ENCODE measurements at regions not wholly inside any gene's neighbourhood (a gene's known extent, or its start where the extent isn't known, plus 50 kb on each side); places are given as distances from the start of the nearest gene placed in this dataset.

DNA sequence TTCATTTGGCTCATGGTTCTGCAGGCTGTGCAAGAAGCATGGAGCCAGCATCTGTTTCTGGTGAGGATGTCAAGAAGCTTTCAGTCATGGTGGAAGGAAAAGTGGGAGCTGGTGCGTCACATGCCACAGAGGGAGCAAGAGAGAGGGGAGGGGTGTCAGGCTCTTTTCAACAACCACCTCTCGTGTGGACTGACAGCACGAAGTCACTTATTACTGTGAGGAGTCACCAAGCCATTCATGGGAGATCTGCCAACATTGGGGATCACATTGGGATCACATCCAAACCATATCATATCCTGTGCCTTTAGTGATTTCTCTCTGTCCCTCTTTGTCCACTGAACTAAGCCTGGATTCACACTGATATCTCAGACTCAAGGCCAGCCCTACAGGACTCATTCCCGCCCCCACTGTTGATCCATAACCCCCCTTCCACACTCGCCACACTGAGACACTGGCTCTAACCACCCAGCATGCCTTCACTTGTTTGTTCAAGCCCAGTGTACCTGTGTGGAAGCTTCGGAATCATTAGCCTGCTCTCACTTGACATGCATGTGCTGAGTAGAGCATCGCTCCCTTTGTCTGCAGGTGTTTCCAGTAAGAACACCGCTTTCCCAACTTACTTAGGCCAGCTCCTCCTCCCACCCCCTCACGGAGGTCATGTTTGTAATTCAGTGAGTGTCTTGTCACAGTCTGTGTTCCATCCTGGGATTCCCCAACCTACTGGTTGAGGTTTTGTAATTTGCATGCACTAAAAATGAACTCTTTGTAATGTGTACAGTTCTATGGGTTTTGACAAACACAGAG is 132.2 kb downstream of the KLF13 start:
- Mint-ChIP-seq H3K27me3 (no peaks in the 10 kb centered on the region), H3K4me3 (no peak overlapping the region), H3K9me3 (peaks cover 8% of the 10 kb centered on the region), H3K27ac (no peak overlapping the region), H3K4me1 (peaks cover 15% of the 10 kb centered on the region), H3K36me3 (peaks cover 4% of the 10 kb centered on the region)
- POLR2A ChIA-PET = interaction anchor here (0.6 to 0.9 kb wide), 2 partner anchors 14 to 15 kb away, joined by 3 to 4 read pairs; no protein-coding TSS in a partner anchor
- peak; percentile 15 for DNase-seq
- no peak for ATAC-seq (ENCODE audit: low read depth)

- DNase-seq (no peak), ATAC-seq (ENCODE audit: low read depth) (no peak)
- Mint-ChIP-seq H3K27ac (no peak overlapping the region), H3K9me3 (peaks cover 8% of the 10 kb centered on the region), H3K4me3 (no peak overlapping the region), H3K36me3 (peaks cover 4% of the 10 kb centered on the region), H3K4me1 (peaks cover 15% of the 10 kb centered on the region), H3K27me3 (no peaks in the 10 kb centered on the region)
- POLR2A ChIA-PET = no interaction called here
Measured at GRCh38 chr15:31459400-31459748, 132.7 kb downstream of the KLF13 start.

DNA sequence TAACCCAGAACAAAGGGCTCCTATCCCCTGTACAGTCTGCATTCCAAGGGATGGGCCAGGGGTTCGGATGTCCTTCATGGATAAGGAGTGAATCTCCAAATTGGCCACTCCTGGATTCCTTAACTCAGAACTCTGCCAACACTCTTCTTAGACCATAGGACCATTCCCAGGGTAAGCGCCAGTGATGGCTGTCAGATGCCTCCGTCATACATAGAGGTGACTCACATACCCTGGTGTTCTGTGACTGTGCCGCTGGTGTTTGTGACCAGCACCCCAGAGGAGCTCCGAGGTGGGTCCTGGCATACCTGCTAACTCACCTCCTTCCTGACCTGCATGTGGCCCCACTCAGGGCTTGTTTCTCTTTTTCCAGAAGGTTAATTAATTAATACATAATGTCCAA is 134.7 kb downstream of the KLF13 start:
- Mint-ChIP-seq H3K27me3 (no peaks in the 10 kb centered on the region), H3K9me3 (peaks cover 1% of the 10 kb centered on the region), H3K27ac (no peak overlapping the region), H3K4me3 (no peak overlapping the region), H3K36me3 (no peaks in the 10 kb centered on the region), H3K4me1 (peaks cover 12% of the 10 kb centered on the region)
- ATAC-seq (ENCODE audit: low read depth) (no peak), DNase-seq (no peak)
- POLR2A ChIA-PET = no interaction called here

DNA sequence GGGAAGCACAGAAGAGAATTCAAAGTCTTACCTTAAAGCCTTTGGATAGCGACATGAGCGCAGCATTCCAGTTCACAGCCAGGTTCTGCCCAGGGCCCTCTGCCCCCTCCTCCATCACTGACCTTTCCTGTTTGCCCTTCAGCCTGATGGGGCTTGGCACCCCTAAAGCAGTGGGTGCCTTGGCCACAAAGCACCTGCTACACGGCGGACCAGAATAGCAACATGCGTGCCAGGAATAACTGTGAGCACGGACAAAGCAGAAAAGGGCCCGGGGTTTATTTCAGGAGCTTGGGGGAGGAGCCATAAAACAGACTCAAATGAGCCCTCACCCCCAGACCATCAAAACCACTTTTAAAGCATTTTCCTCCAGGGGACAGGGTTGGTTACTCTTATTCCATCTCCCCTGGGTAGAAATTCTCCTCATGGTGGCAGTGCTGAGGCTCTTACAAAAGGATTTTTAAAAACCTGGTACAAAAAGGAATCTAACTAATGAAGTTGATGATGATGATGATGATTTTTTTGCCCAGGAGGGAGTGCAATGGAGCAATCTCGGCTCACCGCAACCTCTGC is 135.4 kb downstream of the KLF13 start:
- DNase-seq (peak; percentile 15), ATAC-seq (ENCODE audit: low read depth) (no peak)
- POLR2A ChIA-PET = no interaction called here
- Mint-ChIP-seq H3K4me1 (peaks cover 12% of the 10 kb centered on the region), H3K9me3 (peaks cover 1% of the 10 kb centered on the region), H3K27ac (no peak overlapping the region), H3K27me3 (no peaks in the 10 kb centered on the region), H3K36me3 (no peaks in the 10 kb centered on the region), H3K4me3 (no peak overlapping the region)

DNA sequence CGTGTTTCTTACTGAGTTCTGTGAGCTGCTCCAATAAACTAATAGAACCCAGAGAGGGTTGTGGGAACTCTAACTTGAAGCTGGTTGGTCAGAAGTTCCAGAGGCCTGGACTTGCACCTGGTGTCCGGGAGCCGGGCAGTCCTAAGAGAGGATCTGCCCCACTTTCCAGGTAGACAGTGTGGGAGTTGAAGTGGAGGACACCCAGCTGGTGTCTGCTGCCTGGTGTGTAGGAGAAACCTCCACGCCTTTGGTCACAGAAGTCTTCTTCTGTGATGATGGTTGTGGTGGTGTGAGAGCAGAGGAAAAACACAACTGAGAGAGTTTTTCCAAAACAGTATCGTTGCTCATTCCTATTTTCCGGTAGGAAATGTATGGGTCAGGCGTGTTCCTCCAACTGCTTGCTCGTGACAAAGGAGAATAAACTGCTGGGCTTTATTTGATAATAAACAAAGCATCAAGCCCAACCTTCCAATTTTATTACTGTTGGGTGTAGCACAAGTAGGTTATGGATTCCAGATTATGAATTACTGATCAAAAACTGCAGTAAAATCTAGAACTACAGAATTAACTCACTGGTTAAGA is 137.0 kb downstream of the KLF13 start:
- Mint-ChIP-seq H3K27me3 (no peaks in the 10 kb centered on the region), H3K36me3 (no peaks in the 10 kb centered on the region), H3K4me1 (peaks cover 10% of the 10 kb centered on the region), H3K9me3 (peaks cover 1% of the 10 kb centered on the region), H3K27ac (no peak overlapping the region), H3K4me3 (no peak overlapping the region)
- ATAC-seq (ENCODE audit: low read depth) = no peak
- no peak for DNase-seq
- POLR2A ChIA-PET = no interaction called here

DNA sequence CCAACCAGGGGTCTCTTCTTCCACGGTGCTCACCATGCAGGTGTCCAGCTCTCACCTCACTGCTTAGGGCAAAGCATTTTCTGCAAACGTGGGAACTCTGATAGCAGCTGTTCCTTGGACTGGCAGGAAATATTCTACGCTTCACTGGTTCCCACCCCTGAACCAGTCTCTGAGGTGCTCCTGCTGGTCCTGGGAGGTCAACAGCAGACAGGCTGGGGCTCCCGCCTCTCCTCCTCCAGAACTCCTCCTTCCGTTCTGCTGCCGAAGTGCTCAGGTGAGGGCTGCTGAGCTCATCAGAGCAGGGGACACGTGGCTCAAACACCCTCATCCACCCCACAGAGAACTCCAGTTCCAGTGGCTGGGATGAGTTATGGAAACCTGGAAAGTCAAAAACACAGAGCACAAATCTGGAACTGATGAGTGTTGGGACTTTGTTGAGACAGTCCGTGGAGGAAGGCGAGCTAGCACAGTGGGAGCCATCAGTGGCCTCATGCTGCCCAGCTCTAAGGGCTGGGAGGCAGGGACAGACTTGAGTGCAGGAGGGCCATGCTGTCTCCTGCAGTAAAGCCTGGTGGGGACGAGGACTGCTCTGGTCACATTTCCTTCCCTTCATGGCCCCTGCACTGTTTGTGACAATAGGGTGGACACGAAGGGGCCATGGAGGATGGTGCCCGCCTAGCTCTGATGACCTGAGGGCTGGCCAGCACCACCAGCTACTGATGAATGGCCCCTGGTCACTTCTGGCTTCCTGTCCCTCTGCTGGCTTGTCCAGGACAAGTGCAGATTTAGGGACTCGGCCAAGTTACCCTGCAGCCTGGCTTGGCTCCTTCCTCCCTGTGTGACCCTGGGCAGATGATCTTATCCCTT is 137.8 kb downstream of the KLF13 start:
- Mint-ChIP-seq H3K27me3 (no peaks in the 10 kb centered on the region), H3K36me3 (no peaks in the 10 kb centered on the region), H3K9me3 (peaks cover 1% of the 10 kb centered on the region), H3K27ac (no peak overlapping the region), H3K4me3 (no peak overlapping the region), H3K4me1 (peaks cover 3% of the 10 kb centered on the region)
- ATAC-seq (ENCODE audit: low read depth) (no peak), DNase-seq (no peak)
- POLR2A ChIA-PET = interaction anchor here (1.0 kb wide), 1 partner anchor 9 kb away, joined by 3 read pairs; no protein-coding TSS in a partner anchor

DNA sequence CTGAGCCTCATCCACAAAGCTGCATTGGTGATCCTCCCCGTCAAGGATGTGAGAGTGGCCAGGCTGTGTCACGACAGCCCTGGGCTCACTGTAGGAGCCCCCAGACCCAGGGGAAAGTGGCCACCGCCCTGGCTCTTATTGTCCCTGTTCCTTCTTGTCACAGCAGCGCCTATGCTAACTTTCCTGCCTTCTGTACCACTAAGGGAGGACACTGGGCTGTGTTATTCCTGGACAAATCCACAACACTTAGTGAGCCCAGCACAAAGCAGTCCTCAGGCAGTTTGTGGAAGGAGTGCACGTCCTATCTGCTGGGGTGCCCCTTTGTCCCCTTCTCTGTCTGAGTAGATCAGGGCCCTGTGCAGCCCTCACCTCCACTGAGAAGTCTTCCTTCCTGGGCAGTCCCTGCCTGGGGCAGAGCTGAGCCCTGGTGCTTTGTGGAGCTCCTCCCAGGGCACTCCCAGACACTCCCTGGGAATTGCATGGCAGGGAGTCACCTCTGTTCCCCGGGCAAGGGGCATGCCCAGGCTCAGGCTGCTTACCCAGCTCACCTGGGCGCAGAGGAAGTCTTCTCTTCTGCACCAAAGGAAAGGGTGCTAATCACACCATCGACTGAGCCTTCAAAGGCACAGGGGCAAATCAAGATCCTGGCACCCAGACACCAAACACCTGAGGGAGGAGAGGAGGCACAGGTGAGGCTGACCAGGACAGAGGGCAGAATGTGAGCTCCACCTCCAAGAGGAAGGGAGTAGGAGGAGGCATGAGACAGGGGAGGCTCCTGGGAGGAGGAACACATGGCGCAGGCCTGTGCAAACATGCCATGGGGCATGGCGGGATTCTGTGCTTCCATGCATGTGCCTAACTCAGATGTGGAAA is 138.7 kb downstream of the KLF13 start:
- DNase-seq (no peak), ATAC-seq (ENCODE audit: low read depth) (no peak)
- Mint-ChIP-seq H3K36me3 (no peaks in the 10 kb centered on the region), H3K9me3 (peaks cover 1% of the 10 kb centered on the region), H3K27me3 (no peaks in the 10 kb centered on the region), H3K27ac (no peak overlapping the region), H3K4me3 (no peak overlapping the region), H3K4me1 (peaks cover 2% of the 10 kb centered on the region)
- POLR2A ChIA-PET = interaction anchor here (1.0 kb wide), 1 partner anchor 8 kb away, joined by 3 read pairs; no protein-coding TSS in a partner anchor

DNA sequence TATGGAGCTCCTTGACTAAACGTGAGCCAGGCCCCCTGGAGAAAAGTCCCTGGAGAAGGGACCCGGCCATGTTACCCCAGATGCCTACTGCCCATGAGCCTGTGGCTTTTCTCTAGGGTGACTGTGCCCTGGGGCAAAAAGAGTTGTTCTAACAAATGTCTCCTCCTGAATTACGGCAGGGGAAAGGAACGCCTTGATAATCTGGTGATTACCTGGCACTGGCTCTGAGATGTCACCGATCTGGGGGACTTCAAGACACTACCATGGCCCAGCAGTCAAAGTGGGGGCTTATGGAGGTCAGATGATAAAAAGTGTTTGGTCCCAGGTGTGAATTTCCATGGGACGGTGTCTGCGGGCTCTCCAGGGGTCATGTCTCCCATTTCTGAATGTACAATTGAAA is 140.7 kb downstream of the KLF13 start:
- POLR2A ChIA-PET = no interaction called here
- no peak for DNase-seq
- peaks cover 2% of the 10 kb centered on the region for H3K9me3 Mint-ChIP-seq
- H3K36me3 Mint-ChIP-seq = no peaks in the 10 kb centered on the region
- no peak overlapping the region for H3K4me3 Mint-ChIP-seq
- H3K27me3 Mint-ChIP-seq = no peaks in the 10 kb centered on the region
- peaks cover 6% of the 10 kb centered on the region for H3K4me1 Mint-ChIP-seq
- no peak overlapping the region for H3K27ac Mint-ChIP-seq
- ATAC-seq (ENCODE audit: low read depth) = no peak

GRCh38 chr15:31468911-31469785 is 142.5 kb downstream of the KLF13 start:
- no peak for DNase-seq
- no peaks in the 10 kb centered on the region for H3K27me3 Mint-ChIP-seq
- H3K9me3 Mint-ChIP-seq = peaks cover 2% of the 10 kb centered on the region
- ATAC-seq (ENCODE audit: low read depth) = no peak
- H3K4me3 Mint-ChIP-seq = no peak overlapping the region
- POLR2A ChIA-PET = no interaction called here
- H3K4me1 Mint-ChIP-seq = peaks cover 24% of the 10 kb centered on the region
- no peaks in the 10 kb centered on the region for H3K36me3 Mint-ChIP-seq
- H3K27ac Mint-ChIP-seq = no peak overlapping the region

DNA sequence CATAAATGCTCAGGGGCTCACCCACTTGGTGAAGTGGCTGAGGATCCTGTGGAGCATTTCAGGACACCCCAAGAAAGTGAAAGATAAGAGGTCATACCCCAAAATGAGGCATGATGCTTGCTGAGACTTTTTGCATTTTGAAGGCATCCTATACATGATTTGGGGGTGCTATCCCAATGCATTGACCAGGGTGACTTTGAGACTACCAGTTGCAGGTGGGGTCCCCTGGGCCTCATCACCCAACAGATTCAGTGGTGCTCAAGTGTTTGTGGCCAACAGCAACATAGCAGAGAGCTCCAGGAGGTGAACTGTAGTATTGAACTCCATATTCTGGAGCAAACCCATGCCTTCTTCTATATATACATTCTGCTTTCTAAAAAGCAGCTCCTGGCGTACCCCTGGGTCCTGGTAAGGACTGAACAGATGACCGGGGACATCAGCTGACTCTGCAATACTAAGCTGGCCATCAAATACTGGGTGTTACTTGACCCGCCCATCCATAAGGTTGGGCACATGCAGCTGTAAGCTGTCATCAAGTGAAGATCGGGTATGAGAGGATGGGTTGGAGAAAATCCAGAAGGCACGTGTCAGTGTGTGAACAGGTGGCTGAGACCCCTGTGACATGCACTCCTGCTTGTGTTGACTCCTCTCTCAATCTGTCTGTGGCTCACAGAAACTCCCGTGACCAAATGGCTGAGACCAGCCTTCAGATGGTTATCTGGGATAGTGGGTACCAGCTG is 143.3 kb downstream of the KLF13 start:
- Mint-ChIP-seq H3K27me3 (no peaks in the 10 kb centered on the region), H3K27ac (no peak overlapping the region), H3K9me3 (peaks cover 2% of the 10 kb centered on the region), H3K4me1 (peaks cover 30% of the 10 kb centered on the region), H3K36me3 (peaks cover 3% of the 10 kb centered on the region), H3K4me3 (no peak overlapping the region)
- ATAC-seq (ENCODE audit: low read depth) = no peak
- DNase-seq = no peak
- POLR2A ChIA-PET = no interaction called here

GRCh38 chr15:31470756-31471155 is 144.1 kb downstream of the KLF13 start:
- DNase-seq (no peak), ATAC-seq (ENCODE audit: low read depth) (no peak)
- Mint-ChIP-seq H3K27ac (no peak overlapping the region), H3K36me3 (peaks cover 5% of the 10 kb centered on the region), H3K4me3 (no peak overlapping the region), H3K27me3 (no peaks in the 10 kb centered on the region), H3K4me1 (peaks cover 30% of the 10 kb centered on the region), H3K9me3 (peaks cover 2% of the 10 kb centered on the region)
- POLR2A ChIA-PET = interaction anchor here (5.8 kb wide), 1 partner anchor 33 kb away, joined by 60 read pairs; no protein-coding TSS in a partner anchor

All from activated naive CD8-positive, alpha-beta T cell treated with anti-CD3 and anti-CD28 coated beads, Interleukin-2, amount 10 ng/mL, durations not matched to agents 7 days and 5 days (primary cell).